GM12864 (cell line): ENCODE measurements at regions not wholly inside any gene's neighbourhood (a gene's known extent, or its start where the extent isn't known, plus 50 kb on each side); places are given as distances from the start of the nearest gene placed in this dataset.

ENCODE experiments used
- DNase-seq: peaks from one replicate; pipeline ENCODE4 v3.0.0-alpha.2; 2011; ENCODE audit warnings: low read depth
- H3K4me3 ChIP-seq: 2 replicates; pipeline ENCODE4 v1.5.1; 2011; ENCODE audit warnings: mild to moderate bottlenecking, low read depth, low read length, control low read depth
- TF ChIP-seq, protein P1 (sequence below): IDR thresholded peaks from 2 replicates; pipeline ENCODE4 v1.5.1; 2011; ENCODE audit warnings: low read depth, mild to moderate bottlenecking, moderate library complexity, low read length, control low read depth, inconsistent platforms; ENCODE audit errors: missing control alignments

DNA sequence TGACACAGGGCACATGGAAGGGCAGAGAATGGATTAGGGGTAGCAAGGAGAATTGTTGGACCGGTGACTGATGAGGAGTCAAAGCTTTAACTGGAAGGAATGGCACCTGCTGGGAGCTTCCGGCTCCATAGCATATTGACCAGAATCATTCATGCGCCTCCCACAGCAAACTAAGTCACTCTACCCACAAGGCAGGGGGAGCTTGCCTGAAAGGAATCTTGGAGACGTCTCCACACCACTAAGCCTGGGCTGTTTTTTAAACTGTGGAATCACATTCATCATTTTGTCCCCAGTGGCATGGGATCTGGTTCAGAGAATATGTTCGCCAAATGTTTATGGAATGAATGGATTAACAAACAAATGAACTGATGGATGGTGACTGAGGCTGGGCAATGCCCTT, 57.0 kb upstream of the ITGA11 start:
- no peak for DNase-seq
- no peak overlapping the region for H3K4me3 ChIP-seq
- TF ChIP-seq, protein P1, sequence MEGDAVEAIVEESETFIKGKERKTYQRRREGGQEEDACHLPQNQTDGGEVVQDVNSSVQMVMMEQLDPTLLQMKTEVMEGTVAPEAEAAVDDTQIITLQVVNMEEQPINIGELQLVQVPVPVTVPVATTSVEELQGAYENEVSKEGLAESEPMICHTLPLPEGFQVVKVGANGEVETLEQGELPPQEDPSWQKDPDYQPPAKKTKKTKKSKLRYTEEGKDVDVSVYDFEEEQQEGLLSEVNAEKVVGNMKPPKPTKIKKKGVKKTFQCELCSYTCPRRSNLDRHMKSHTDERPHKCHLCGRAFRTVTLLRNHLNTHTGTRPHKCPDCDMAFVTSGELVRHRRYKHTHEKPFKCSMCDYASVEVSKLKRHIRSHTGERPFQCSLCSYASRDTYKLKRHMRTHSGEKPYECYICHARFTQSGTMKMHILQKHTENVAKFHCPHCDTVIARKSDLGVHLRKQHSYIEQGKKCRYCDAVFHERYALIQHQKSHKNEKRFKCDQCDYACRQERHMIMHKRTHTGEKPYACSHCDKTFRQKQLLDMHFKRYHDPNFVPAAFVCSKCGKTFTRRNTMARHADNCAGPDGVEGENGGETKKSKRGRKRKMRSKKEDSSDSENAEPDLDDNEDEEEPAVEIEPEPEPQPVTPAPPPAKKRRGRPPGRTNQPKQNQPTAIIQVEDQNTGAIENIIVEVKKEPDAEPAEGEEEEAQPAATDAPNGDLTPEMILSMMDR: no peak

DNA sequence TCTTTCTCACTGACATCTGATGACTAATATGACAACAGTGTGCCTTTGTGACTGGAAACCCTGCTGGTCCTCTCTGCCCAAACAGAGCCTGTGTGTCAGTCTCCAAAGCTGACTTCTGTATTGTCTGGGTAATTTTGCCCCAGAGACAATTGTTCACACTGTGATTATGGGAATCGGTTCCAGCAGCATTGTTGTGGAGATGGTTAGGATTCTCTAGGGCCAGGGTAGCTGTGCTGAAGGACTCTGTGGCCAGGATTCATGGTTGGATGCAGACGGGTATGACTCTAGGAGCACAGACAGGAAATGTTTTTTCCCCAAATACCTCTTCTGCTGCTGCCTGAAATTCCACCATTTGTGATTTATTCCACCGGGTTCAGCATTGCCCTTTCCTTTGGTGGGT, 57.5 kb upstream of the ITGA11 start:
- no peak for DNase-seq
- no peak overlapping the region for H3K4me3 ChIP-seq
- TF ChIP-seq, protein P1: no peak

DNA sequence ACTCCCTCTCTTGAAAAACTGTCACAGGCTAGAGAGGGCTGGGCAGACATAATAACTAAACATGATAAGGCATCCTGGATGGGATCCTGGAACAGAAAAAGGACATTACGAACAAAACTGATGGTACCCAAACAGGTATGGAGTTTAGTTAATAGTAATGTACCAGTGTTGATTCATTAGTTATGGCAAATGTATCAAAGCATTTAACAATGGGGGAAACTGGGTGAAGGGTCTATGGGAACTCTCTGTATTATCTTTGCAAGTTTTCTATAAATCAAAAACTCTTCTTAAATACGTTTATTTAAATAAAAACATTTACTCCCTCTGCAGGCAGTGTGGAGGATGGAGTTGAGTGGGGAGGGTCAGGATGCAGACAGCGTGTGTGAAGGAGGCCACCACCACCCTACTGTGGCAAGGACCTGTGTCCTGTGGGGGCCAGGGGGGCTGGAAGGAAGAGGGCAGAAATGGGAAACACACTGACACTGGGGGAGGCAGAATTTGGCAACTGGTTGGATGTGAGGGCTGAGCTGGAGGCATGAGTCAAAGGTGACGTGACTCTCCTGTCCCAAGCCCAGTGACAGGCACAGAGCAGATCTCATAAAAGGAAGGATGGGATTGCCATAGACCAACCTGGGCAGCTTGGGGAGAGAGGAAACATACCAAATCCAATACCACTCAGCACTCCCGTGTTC, 59.6 kb upstream of the ITGA11 start:
- H3K4me3 ChIP-seq: no peak overlapping the region
- no peak for DNase-seq
- TF ChIP-seq, protein P1: no peak

DNA sequence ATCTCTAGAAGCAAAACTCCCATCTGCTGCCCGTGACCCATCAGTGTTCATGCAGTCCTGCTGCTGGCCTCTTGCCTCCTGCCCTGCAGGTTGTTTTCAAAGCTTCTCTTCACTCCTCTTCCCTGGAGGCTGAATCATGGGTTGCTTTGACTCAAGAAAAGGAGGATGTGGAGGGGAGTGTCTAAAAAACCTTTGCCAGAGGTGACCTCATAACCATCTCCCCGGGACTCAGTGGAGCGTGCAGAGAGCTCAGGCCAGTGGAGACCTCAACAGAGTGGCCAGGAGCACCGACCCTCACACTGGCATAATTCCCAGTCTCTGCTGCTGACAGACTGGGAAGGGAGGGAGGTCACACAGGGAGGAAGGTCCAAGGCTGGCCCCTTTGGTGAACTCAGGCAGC, 60.9 kb upstream of the ITGA11 start:
- DNase-seq: no peak
- H3K4me3 ChIP-seq: no peak overlapping the region
- TF ChIP-seq, protein P1: no peak

DNA sequence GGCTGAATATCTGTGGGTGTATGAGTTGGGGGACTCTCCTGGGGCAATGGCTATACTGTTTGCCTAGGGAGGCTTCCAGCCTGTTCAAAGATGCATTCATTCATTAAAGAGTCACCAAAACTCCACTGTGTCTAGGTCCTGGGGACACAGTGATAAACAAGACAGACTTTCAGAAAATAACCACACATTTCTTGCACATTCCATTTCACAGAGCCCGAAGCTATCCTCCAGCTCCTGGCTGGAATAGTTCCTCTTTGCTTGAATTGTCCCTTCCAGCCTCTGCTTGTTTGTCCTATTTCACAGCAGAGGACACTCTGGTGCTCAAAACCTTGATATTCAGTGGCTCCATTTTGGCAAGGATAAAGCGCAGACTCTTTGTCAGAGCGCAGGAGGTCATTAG, 61.7 kb upstream of the ITGA11 start:
- DNase-seq: no peak
- no peak overlapping the region for H3K4me3 ChIP-seq
- TF ChIP-seq, protein P1: no peak

DNA sequence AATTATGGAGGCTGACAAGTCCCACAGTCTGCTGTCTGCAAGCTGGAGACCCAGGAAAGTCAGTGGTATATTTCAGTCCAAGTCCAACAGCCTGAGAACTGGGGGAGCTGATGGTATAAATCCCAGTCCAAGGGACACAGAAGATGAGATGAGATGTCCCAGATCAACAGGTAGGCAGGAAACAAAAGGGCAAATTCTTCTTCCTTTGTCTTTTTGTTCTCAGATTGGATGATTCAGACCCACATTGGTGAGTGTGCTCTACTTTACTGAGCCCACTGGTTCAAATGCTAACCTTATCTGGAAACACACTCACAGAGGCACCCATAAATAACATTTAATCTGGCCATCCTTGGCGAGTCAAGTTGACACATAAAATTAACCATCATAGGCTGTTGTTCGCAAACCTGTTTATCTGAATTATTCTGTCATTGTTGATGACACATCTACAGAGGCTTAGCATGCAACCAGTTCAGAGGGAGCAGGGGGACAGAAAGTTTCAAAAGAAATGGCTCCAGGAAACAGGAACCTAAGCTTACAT, 62.7 kb upstream of the ITGA11 start:
- TF ChIP-seq, protein P1: no peak

More for the DNA sequence above, 62.7 kb upstream of the ITGA11 start:
- H3K4me3 ChIP-seq: no peak overlapping the region
- no peak for DNase-seq
